SU-DHL-6 (cell line): ENCODE measurements at regions not wholly inside any gene's neighbourhood (a gene's known extent, or its start where the extent isn't known, plus 50 kb on each side); places are given as distances from the start of the nearest gene placed in this dataset.

Experiments
- CTCF ChIP-seq: fragments of 200-600 bp; sonication (generic); IDR thresholded peaks from one replicate; pipeline ENCODE4 v1.5.1; 2017; ENCODE audit warnings: antibody characterized with exemption, mild to moderate bottlenecking, low read length, moderate library complexity; ENCODE audit not compliant: insufficient read depth, poor library complexity, severe bottlenecking
- EZH2phosphoT487 ChIP-seq: fragments of 200-600 bp; sonication (generic), shearing (Covaris generic); conservative IDR thresholded peaks from 2 replicates; pipeline ENCODE4 v1.6.1; 2018; ENCODE audit warnings: mild to moderate bottlenecking, antibody characterized with exemption, low read length, moderate library complexity, mixed read lengths

GRCh38 chr6:122122686-122123085 is 276.8 kb upstream of the HSF2 start:
- TF ChIP-seq CTCF (no peak), EZH2phosphoT487 (no peak)
